CD14-positive monocyte (primary cell): ENCODE measurements at regions not wholly inside any gene's neighbourhood (a gene's known extent, or its start where the extent isn't known, plus 50 kb on each side); places are given as distances from the start of the nearest gene placed in this dataset.

ENCODE experiments used
- DNase-seq, 3 donors: peaks; one replicate each; pipeline ENCODE4 v3.0.0-alpha.2; 2011 to 2022
- H2AFZ ChIP-seq: 2 replicates; pipeline ENCODE4 v1.6.0; 2012; ENCODE audit warnings: mild to moderate bottlenecking, low read depth, low read length, inconsistent platforms; ENCODE audit not compliant: insufficient read depth, poor library complexity, severe bottlenecking
- H3K27ac ChIP-seq, 2 donors: 1 replicate in 1 of 2; 2 replicates in 1 of 2; pipeline ENCODE4 v1.5.1; 2012 to 2013; ENCODE audit warnings: low read length in 2 of 2, control low read depth in 1 of 2, inconsistent platforms in 1 of 2, low read depth in 1 of 2, mild to moderate bottlenecking in 1 of 2
- H3K27me3 ChIP-seq, 2 donors: one replicate each; pipeline versions ENCODE4 v1.6.0 to v1.6.1; 2011 to 2013; ENCODE audit warnings: low read length in 2 of 2; ENCODE audit not compliant: control insufficient read depth in 2 of 2, insufficient read depth in 2 of 2
- H3K36me3 ChIP-seq, 2 donors: replicated peaks in 1 of 2; 1 replicate in 1 of 2; 2 replicates in 1 of 2; pipeline versions ENCODE4 v1.5.1 to v1.6.1; 2012 to 2013; ENCODE audit warnings: low read length in 2 of 2, control low read depth in 1 of 2, inconsistent platforms in 1 of 2, mild to moderate bottlenecking in 1 of 2; ENCODE audit not compliant: insufficient read depth in 2 of 2, control insufficient read depth in 1 of 2
- H3K4me1 ChIP-seq, 2 donors: 1 replicate in 1 of 2; 2 replicates in 1 of 2; pipeline versions ENCODE4 v1.5.1 to v1.6.1; 2012 to 2013; ENCODE audit warnings: low read length in 2 of 2, control low read depth in 1 of 2, inconsistent platforms in 1 of 2, mild to moderate bottlenecking in 1 of 2, moderate library complexity in 1 of 2; ENCODE audit not compliant: insufficient read depth in 2 of 2, control insufficient read depth in 1 of 2
- H3K4me2 ChIP-seq: replicated peaks from 2 replicates; pipeline ENCODE3; 2012; ENCODE audit warnings: low read length, moderate library complexity, mild to moderate bottlenecking; ENCODE audit not compliant: poor library complexity, severe bottlenecking; ENCODE audit errors: extremely low read depth
- H3K4me3 ChIP-seq, 3 experiments: fragments of 200-600 bp in 1 of 3; sonication (generic) in 1 of 3; replicated peaks in 1 of 3; 1 replicate in 2 of 3; 2 replicates in 1 of 3; pipeline ENCODE4 v1.5.1; 2011 to 2013; ENCODE audit warnings: low read length in 3 of 3, mild to moderate bottlenecking in 3 of 3, control low read depth in 2 of 3, low read depth in 2 of 3, inconsistent platforms in 1 of 3, moderate library complexity in 1 of 3
- H3K79me2 ChIP-seq: 2 replicates; pipeline ENCODE4 v1.6.0; 2012; ENCODE audit warnings: mild to moderate bottlenecking, control low read depth, inconsistent platforms, low read length, moderate library complexity; ENCODE audit not compliant: insufficient read depth
- H3K9ac ChIP-seq: 2 replicates; pipeline ENCODE4 v1.6.0; 2017; ENCODE audit warnings: low read length, mild to moderate bottlenecking; ENCODE audit not compliant: insufficient read depth, poor library complexity, severe bottlenecking
- H3K9me3 ChIP-seq, 2 donors: replicated peaks in 1 of 2; 1 replicate in 1 of 2; 2 replicates in 1 of 2; pipeline versions ENCODE4 v1.5.1 to v1.6.1; 2012 to 2013; ENCODE audit warnings: low read length in 2 of 2, control low read depth in 1 of 2; ENCODE audit not compliant: control insufficient read depth in 1 of 2, insufficient read depth in 1 of 2
- H4K20me1 ChIP-seq: 2 replicates; pipeline ENCODE4 v1.6.0; 2012; ENCODE audit warnings: mild to moderate bottlenecking, low read length, control low read depth, moderate library complexity; ENCODE audit not compliant: insufficient read depth
- H3K27ac Mint-ChIP-seq, 7 donors: one replicate each; pipeline ENCODE4 v1.8.0; 2020; ENCODE audit warnings: mild to moderate bottlenecking in 7 of 7, mixed read lengths in 7 of 7, moderate library complexity in 6 of 7, inconsistent platforms in 2 of 7
- H3K27me3 Mint-ChIP-seq, 3 donors: one replicate each; pipeline ENCODE4 v1.8.0; 2021 to 2022; ENCODE audit warnings: low read depth in 3 of 3, mild to moderate bottlenecking in 3 of 3, mixed read lengths in 3 of 3, moderate library complexity in 3 of 3, inconsistent platforms in 1 of 3
- H3K36me3 Mint-ChIP-seq, 2 donors: one replicate each; pipeline ENCODE4 v1.8.0; 2020; ENCODE audit warnings: mixed read lengths in 2 of 2, inconsistent platforms in 1 of 2, mild to moderate bottlenecking in 1 of 2
- H3K4me1 Mint-ChIP-seq: one replicate; pipeline ENCODE4 v1.8.0; 2020; ENCODE audit warnings: mild to moderate bottlenecking, mixed read lengths
- H3K4me3 Mint-ChIP-seq, 2 donors: one replicate each; pipeline ENCODE4 v1.8.0; 2020; ENCODE audit warnings: mild to moderate bottlenecking in 2 of 2, mixed read lengths in 2 of 2, moderate library complexity in 1 of 2
- H3K9me3 Mint-ChIP-seq, 7 donors: one replicate each; pipeline ENCODE4 v1.8.0; 2020 to 2022; ENCODE audit warnings: mixed read lengths in 7 of 7, mild to moderate bottlenecking in 6 of 7, moderate library complexity in 6 of 7, inconsistent platforms in 2 of 7
- WGBS: methylation state at CpG from one replicate; pipeline ENCODE4 v1.1.5; 2013; ENCODE audit warnings: missing lambda C conversion rate; ENCODE audit not compliant: insufficient coverage; 5-methylcytosine and 5-hydroxymethylcytosine counted together
- intact Hi-C, 2 donors: fragments of 100-400 bp; cut with micrococcal nuclease; formaldehyde crosslinking; loops; one replicate each; pipeline versions ENCODE4 v1.15.0 to v1.15.1; 2023
- TF ChIP-seq, protein P1 (sequence below): fragments of 200-600 bp; IDR thresholded peaks from one replicate; pipeline ENCODE4 v1.8.0; 2022; ENCODE audit warnings: antibody characterized with exemption, mild to moderate bottlenecking

DNA sequence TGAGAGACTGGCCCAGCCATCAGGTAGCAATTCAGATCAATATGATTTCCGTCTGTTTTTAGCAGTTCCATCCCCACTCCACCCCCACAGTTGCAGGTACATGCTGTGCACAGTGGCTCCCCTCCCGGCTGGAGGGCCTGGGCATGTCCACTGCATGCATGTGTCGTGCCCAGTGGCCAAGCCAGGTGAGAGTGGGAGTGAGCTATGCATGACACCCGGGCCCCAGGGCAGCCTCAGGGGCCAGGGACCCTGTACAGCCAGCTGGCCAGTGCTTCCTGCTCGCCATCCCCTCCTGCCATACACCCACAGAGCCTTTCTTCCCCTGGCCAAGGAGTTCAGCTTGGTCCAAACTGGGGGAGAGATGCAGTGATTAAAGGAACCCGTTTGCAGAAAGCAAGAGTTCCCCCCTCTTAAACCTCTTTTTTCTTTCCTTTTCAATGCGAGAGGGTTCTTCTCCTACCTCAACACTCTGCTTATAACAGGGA lies 135.3 kb downstream of the THBS2 start:
- WGBS, result 89% methylated on average over 4 of the region's 7 CpGs
- Mint-ChIP-seq H3K9me3 (peaks cover 0 to 9% (median 4%) of the 10 kb centered on the region in 7 donors), H3K4me3 (no peak overlapping the region), H3K27ac (no peak overlapping the region), H3K4me1 (peaks cover 6% of the 10 kb centered on the region), H3K27me3 (peaks cover 0 to 4% (median 3%) of the 10 kb centered on the region in 3 donors), H3K36me3 (no peaks in the 10 kb centered on the region)
- Histone ChIP-seq H3K27ac (no peak overlapping the region), H3K9ac (no peak overlapping the region), H3K4me1 (no peaks in the 10 kb centered on the region), H3K4me3 (no peak overlapping the region), H3K79me2 (no peaks in the 10 kb centered on the region), H4K20me1 (no peaks in the 10 kb centered on the region), H3K4me2 (no peak overlapping the region), H2AFZ (no peak overlapping the region), H3K36me3 (no peaks in the 10 kb centered on the region), H3K27me3 (no peaks in the 10 kb centered on the region), H3K9me3 (no peaks in the 10 kb centered on the region)
- DNase-seq, result no peak
- TF ChIP-seq, protein P1, sequence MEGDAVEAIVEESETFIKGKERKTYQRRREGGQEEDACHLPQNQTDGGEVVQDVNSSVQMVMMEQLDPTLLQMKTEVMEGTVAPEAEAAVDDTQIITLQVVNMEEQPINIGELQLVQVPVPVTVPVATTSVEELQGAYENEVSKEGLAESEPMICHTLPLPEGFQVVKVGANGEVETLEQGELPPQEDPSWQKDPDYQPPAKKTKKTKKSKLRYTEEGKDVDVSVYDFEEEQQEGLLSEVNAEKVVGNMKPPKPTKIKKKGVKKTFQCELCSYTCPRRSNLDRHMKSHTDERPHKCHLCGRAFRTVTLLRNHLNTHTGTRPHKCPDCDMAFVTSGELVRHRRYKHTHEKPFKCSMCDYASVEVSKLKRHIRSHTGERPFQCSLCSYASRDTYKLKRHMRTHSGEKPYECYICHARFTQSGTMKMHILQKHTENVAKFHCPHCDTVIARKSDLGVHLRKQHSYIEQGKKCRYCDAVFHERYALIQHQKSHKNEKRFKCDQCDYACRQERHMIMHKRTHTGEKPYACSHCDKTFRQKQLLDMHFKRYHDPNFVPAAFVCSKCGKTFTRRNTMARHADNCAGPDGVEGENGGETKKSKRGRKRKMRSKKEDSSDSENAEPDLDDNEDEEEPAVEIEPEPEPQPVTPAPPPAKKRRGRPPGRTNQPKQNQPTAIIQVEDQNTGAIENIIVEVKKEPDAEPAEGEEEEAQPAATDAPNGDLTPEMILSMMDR, result no peak
- intact Hi-C loops, result no loop called here

DNA sequence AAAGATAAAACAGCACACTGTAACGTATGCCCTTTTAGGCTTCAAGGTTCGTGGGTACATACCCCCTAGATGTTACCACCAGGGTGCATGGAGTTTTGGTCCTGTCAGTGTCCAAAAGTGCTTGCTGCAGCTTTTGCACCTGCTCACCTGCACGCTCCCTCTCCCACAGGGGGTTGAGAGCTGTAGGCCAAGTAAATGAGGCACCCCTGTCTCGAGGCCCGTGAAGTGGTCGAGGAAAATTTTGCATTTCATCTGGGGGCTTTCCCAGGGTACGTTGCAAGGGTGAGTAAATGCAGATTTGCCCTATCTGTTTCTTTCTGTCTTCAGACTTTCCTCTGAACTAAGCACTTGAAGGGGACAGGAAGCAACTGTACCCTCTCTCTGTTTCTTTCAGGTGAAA lies 136.0 kb downstream of the THBS2 start:
- peaks cover 6 to 7% of the 10 kb centered on the region in 2 donors for H3K4me1 ChIP-seq
- Mint-ChIP-seq H3K36me3 (no peaks in the 10 kb centered on the region), H3K27me3 (peaks cover 0 to 4% (median 3%) of the 10 kb centered on the region in 3 donors), H3K9me3 (peaks cover 0 to 8% (median 4%) of the 10 kb centered on the region in 7 donors), H3K4me3 (no peak overlapping the region), H3K4me1 (peaks cover 13% of the 10 kb centered on the region), H3K27ac (no peak overlapping the region)
- H3K9me3 ChIP-seq, result no peaks in the 10 kb centered on the region
- WGBS, result 87% methylated on average over 7 of the region's 7 CpGs
- H3K4me2 ChIP-seq, result no peak overlapping the region
- H3K27ac ChIP-seq, result no peak overlapping the region
- no peaks in the 10 kb centered on the region for H3K27me3 ChIP-seq
- no peaks in the 10 kb centered on the region for H4K20me1 ChIP-seq
- no peak overlapping the region for H3K4me3 ChIP-seq
- H3K36me3 ChIP-seq, result no peaks in the 10 kb centered on the region
- intact Hi-C loops, result no loop called here
- TF ChIP-seq, protein P1, result no peak
- H2AFZ ChIP-seq, result no peak overlapping the region
- H3K79me2 ChIP-seq, result no peaks in the 10 kb centered on the region
- H3K9ac ChIP-seq, result no peak overlapping the region
- DNase-seq, result no peak
